Activated T-cell treated with anti-CD3 and anti-CD28 coated beads, Interleukin-2, amount 50 U/mL, for 4 hours (primary cell): ENCODE measurements at regions not wholly inside any gene's neighbourhood (a gene's known extent, or its start where the extent isn't known, plus 50 kb on each side); places are given as distances from the start of the nearest gene placed in this dataset.
A peak's percentile ranks its signal among the peaks of the same experiment; 100 is the strongest.
"Not testable (repeated sequence)": the region's sequence is repeated elsewhere in the genome, so short reads cannot be mapped to it uniquely, and the experiment has no call there.

ENCODE experiments used
- ATAC-seq, 2 donors: fragments of 200-7000 bp; cut with Tn5 transposase; one replicate each; pipeline ENCODE4 v1.10.0; 2021
- DNase-seq: peaks from one replicate; pipeline ENCODE4 v3.0.0-alpha.2; 2020
- H3K27me3 Mint-ChIP-seq: one replicate; pipeline ENCODE4 v1.8.0; 2021; ENCODE audit warnings: low read depth, mixed read lengths
- H3K36me3 Mint-ChIP-seq: one replicate; pipeline ENCODE4 v1.8.0; 2022; ENCODE audit warnings: mixed read lengths; ENCODE audit not compliant: insufficient read depth
- H3K4me1 Mint-ChIP-seq: one replicate; pipeline ENCODE4 v1.8.0; 2021; ENCODE audit warnings: low read depth, mixed read lengths
- H3K4me3 Mint-ChIP-seq: one replicate; pipeline ENCODE4 v1.8.0; 2021; ENCODE audit warnings: mild to moderate bottlenecking, moderate library complexity, mixed read lengths
- H3K9me3 Mint-ChIP-seq: one replicate; pipeline ENCODE4 v1.8.0; 2021; ENCODE audit warnings: mixed read lengths

DNA sequence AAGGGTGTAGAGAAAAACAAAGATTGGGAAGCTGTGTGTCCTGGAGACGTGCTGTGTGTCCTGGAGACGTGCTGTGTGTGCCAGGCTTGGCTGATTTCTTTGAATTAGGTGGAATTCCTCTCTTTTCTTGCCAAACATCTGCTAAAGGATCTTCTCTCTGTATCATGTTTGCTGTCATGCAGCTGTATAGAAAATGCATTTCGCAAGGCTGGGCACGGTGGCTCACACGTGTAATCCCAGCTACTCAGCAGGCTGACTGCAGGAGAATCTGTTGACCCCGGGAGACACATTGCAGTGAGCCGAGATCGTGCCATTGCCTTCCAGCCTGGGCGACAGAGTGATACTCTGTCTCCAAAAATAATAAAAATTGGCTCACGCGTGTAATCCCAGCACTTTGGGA is 187.0 kb downstream of the CRLF2 start:
- peaks cover 14% of the 10 kb centered on the region for H3K4me1 Mint-ChIP-seq
- DNase-seq (no peak), ATAC-seq (no peak)
- no peaks in the 10 kb centered on the region for H3K36me3 Mint-ChIP-seq
- H3K9me3 Mint-ChIP-seq: no peaks in the 10 kb centered on the region
- peaks cover 17% of the 10 kb centered on the region for H3K27me3 Mint-ChIP-seq
- no peak overlapping the region for H3K4me3 Mint-ChIP-seq

- Mint-ChIP-seq H3K36me3 (no peaks in the 10 kb centered on the region), H3K4me3 (no peak overlapping the region), H3K9me3 (no peaks in the 10 kb centered on the region), H3K4me1 (peaks cover 14% of the 10 kb centered on the region), H3K27me3 (peaks cover 12% of the 10 kb centered on the region)
- DNase-seq (no peak), ATAC-seq (no peak)
Measured at GRCh38 chrX:1023676-1024075, 188.8 kb downstream of the CRLF2 start.

GRCh38 chrX:1021314-1021993 is 191.0 kb downstream of the CRLF2 start:
- not testable (repeated sequence) for H3K36me3 Mint-ChIP-seq, H3K4me1 Mint-ChIP-seq, ATAC-seq, H3K27me3 Mint-ChIP-seq, H3K4me3 Mint-ChIP-seq, DNase-seq, H3K9me3 Mint-ChIP-seq

DNA sequence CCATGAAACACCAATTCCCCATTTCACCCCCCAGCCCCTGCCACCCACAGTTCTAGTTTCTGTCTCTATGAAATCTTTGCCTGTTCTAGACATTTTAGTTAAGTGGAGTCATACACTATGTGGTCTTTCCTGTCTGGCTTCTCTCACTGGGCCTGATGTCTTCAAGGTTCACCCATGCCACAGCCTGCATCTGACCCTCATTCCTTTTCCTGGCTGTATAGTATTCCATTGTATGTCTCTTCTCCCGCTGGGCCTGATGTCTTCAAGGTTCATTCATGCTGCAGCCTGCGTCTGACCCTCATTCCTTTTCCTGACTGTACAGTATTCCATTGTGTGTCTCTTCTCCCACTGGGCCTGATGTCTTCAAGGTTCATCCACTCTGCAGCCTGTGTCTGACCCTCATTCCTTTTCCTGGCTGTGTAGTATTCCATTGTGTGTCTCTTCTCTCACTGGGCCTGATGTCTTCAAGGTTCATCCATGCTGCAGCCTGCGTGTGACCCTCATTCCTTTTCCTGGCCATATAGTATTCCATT is 191.7 kb downstream of the CRLF2 start:
- H3K27me3 Mint-ChIP-seq: no peaks in the 10 kb centered on the region
- H3K4me3 Mint-ChIP-seq: no peak overlapping the region
- ATAC-seq (no peak), DNase-seq (no peak)
- H3K4me1 Mint-ChIP-seq: no peaks in the 10 kb centered on the region
- H3K9me3 Mint-ChIP-seq: no peaks in the 10 kb centered on the region
- no peaks in the 10 kb centered on the region for H3K36me3 Mint-ChIP-seq

GRCh38 chrX:1016926-1017325 is 195.5 kb downstream of the CRLF2 start:
- not testable (repeated sequence) for H3K4me1 Mint-ChIP-seq, H3K36me3 Mint-ChIP-seq, H3K9me3 Mint-ChIP-seq, H3K4me3 Mint-ChIP-seq, DNase-seq, H3K27me3 Mint-ChIP-seq, ATAC-seq

GRCh38 chrX:1016281-1016680 is 196.2 kb downstream of the CRLF2 start:
- not testable (repeated sequence) for DNase-seq, ATAC-seq, H3K27me3 Mint-ChIP-seq, H3K4me3 Mint-ChIP-seq, H3K4me1 Mint-ChIP-seq, H3K36me3 Mint-ChIP-seq, H3K9me3 Mint-ChIP-seq

GRCh38 chrX:1012678-1013300 is 199.7 kb downstream of the CRLF2 start:
- no peak for DNase-seq
- Mint-ChIP-seq H3K9me3 (no peaks in the 10 kb centered on the region), H3K4me1 (no peaks in the 10 kb centered on the region), H3K27me3 (no peaks in the 10 kb centered on the region), H3K4me3 (no peak overlapping the region), H3K36me3 (no peaks in the 10 kb centered on the region)
- no peak for ATAC-seq

- Mint-ChIP-seq H3K9me3 (no peaks in the 10 kb centered on the region), H3K4me1 (no peaks in the 10 kb centered on the region), H3K27me3 (no peaks in the 10 kb centered on the region), H3K4me3 (no peak overlapping the region), H3K36me3 (no peaks in the 10 kb centered on the region)
- ATAC-seq (no peak), DNase-seq (no peak)
Measured at GRCh38 chrX:1011691-1012283, 200.7 kb downstream of the CRLF2 start.

GRCh38 chrX:1009771-1010170 is 202.7 kb downstream of the CRLF2 start:
- Mint-ChIP-seq H3K9me3 (no peaks in the 10 kb centered on the region), H3K4me3 (no peak overlapping the region), H3K36me3 (no peaks in the 10 kb centered on the region), H3K4me1 (no peaks in the 10 kb centered on the region), H3K27me3 (no peaks in the 10 kb centered on the region)
- DNase-seq (no peak), ATAC-seq (no peak)

GRCh38 chrX:1006156-1006730 is 206.2 kb downstream of the CRLF2 start:
- DNase-seq (no peak), ATAC-seq (no peak)
- no peak overlapping the region for H3K4me3 Mint-ChIP-seq
- H3K9me3 Mint-ChIP-seq: no peaks in the 10 kb centered on the region
- H3K4me1 Mint-ChIP-seq: no peaks in the 10 kb centered on the region
- no peaks in the 10 kb centered on the region for H3K36me3 Mint-ChIP-seq
- H3K27me3 Mint-ChIP-seq: no peaks in the 10 kb centered on the region

- no peaks in the 10 kb centered on the region for H3K9me3 Mint-ChIP-seq
- H3K27me3 Mint-ChIP-seq: no peaks in the 10 kb centered on the region
- no peaks in the 10 kb centered on the region for H3K4me1 Mint-ChIP-seq
- DNase-seq: no peak
- no peaks in the 10 kb centered on the region for H3K36me3 Mint-ChIP-seq
- H3K4me3 Mint-ChIP-seq: no peak overlapping the region
- ATAC-seq: no peak
Measured at GRCh38 chrX:1002611-1003010, 209.8 kb downstream of the CRLF2 start.

GRCh38 chrX:997631-998137 is 214.8 kb downstream of the CRLF2 start:
- DNase-seq (no peak), ATAC-seq (no peak)
- Mint-ChIP-seq H3K4me3 (no peak overlapping the region), H3K36me3 (no peaks in the 10 kb centered on the region), H3K4me1 (no peaks in the 10 kb centered on the region), H3K27me3 (no peaks in the 10 kb centered on the region), H3K9me3 (no peaks in the 10 kb centered on the region)

DNA sequence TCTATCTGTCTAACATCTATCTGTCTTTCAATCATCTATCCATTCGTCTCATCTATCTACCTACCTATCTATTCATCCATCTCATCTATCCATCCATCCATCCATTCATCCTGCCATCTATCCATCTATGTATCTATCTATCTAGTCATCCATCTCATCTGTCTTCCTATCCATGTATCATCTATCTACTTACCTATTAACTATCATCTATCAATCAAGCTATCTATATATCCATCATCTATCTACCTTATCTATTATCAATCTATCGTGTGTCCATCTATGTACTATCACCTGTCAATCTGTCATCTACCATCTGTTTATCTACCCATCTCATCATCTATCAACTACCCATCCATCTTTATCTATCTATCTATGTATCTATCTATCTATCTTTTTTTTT is 217.7 kb downstream of the CRLF2 start:
- Mint-ChIP-seq H3K36me3 (no peaks in the 10 kb centered on the region), H3K4me3 (no peak overlapping the region), H3K4me1 (no peaks in the 10 kb centered on the region), H3K9me3 (peaks cover 11% of the 10 kb centered on the region), H3K27me3 (no peaks in the 10 kb centered on the region)
- DNase-seq (no peak), ATAC-seq (no peak)

DNA sequence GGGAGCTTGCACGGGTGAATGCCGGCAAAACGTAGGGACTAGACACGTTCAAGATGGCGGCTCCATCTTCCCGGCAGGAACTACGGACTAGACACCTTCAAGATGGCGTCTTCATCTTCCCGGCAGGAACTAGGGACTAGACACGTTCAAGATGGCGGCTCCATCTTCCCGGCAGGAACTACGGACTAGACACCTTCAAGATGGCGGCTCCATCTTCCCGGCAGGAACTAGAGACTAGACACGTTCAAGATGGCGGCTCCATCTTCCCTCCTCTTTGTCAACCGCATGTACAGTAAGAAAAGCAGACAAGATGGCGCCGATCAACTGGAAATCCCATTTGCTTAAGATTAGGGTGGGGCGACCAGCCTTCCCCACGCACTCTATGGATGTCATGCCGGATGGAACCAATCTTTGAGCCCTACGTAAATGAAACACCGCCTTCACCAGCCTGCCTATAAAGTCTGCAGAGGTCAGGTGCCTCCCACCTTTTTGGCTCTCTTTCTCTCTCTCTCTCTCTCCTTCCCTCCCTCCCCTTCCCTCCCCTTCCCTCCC is 222.4 kb downstream of the CRLF2 start:
- Mint-ChIP-seq H3K36me3 (no peaks in the 10 kb centered on the region), H3K27me3 (no peaks in the 10 kb centered on the region), H3K9me3 (peaks cover 11% of the 10 kb centered on the region), H3K4me3 (no peak overlapping the region), H3K4me1 (no peaks in the 10 kb centered on the region)
- DNase-seq (peak; percentile 71), ATAC-seq (peak; percentile 73 to 98)
